Right cardiac atrium (tissue), 5 donors: ENCODE measurements at regions not wholly inside any gene's neighbourhood (a gene's known extent, or its start where the extent isn't known, plus 50 kb on each side); places are given as distances from the start of the nearest gene placed in this dataset.
"Not testable (repeated sequence)": the region's sequence is repeated elsewhere in the genome, so short reads cannot be mapped to it uniquely, and the experiment has no call there.

Experiments
- ATAC-seq, 2 donors: fragments of 200-7000 bp; cut with Tn5 transposase; one replicate each; pipeline versions ENCODE4 v1.8.0 to v1.9.1; 2020; ENCODE audit warnings: moderate library complexity in 2 of 2, mild to moderate bottlenecking in 1 of 2
- DNase-seq, 3 donors: peaks; one replicate each; pipeline ENCODE4 v3.0.0-alpha.2; 2020
- H3K27ac ChIP-seq: one replicate; pipeline ENCODE4 v1.5.1; 2013; ENCODE audit warnings: mild to moderate bottlenecking, low read length, control low read depth, moderate library complexity
- H3K27me3 ChIP-seq: one replicate; pipeline ENCODE4 v1.6.1; 2013; ENCODE audit not compliant: control insufficient read depth, insufficient read depth
- H3K4me1 ChIP-seq: one replicate; pipeline ENCODE4 v1.6.1; 2013; ENCODE audit warnings: low read length; ENCODE audit not compliant: control insufficient read depth, insufficient read depth
- H3K4me3 ChIP-seq: one replicate; pipeline ENCODE4 v1.5.1; 2013; ENCODE audit warnings: low read length, control low read depth
- H3K9me3 ChIP-seq: one replicate; pipeline ENCODE4 v1.6.1; 2013; ENCODE audit warnings: low read length; ENCODE audit not compliant: control insufficient read depth
- WGBS: extraction: QIAGEN DNeasy Blood & Tissue Kit; methylation state at CpG from one replicate; pipeline ENCODE4 v1.1.7; 2013; 5-methylcytosine and 5-hydroxymethylcytosine counted together
- intact Hi-C, 4 donors: fragments of 100-400 bp; cut with DNase I; formaldehyde crosslinking; loops; one replicate each; pipeline versions ENCODE4 v1.11.0 to v1.14.0; 2022 to 2023
- donor health status: healthy with polysubstance abuse.
- donor health status: DM: no; HTN: yes; CAD: no.
- donor health status: DM: no; HTN: no; CAD: no.
- donor health status: DM: no; HTN: yes; CAD: no; lungs with severe emphysema.
- donor health status: DM: yes; HTN: yes; CAD: no.

DNA sequence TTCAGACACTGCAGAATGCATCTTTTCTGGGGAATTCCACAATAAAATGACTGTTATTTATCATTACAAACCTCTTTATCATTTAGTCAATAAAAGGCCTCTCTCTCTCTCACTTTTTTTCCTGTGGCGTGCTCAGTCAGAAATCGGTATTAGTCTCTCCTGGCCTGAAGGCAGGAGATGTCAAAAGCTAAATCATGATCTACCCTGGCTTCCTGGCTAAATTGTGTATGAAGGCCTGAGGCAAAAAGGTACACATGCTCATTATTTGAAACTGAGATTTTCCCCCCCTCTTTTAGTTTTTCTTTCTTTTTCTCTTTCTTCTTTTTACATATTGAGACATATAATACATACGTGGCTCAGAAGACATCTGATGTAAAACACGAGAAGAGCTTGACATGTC is 375.0 kb upstream of the SLC35B3 start:
- ATAC-seq: no peak
- no peaks in the 10 kb centered on the region for H3K27me3 ChIP-seq

DNA sequence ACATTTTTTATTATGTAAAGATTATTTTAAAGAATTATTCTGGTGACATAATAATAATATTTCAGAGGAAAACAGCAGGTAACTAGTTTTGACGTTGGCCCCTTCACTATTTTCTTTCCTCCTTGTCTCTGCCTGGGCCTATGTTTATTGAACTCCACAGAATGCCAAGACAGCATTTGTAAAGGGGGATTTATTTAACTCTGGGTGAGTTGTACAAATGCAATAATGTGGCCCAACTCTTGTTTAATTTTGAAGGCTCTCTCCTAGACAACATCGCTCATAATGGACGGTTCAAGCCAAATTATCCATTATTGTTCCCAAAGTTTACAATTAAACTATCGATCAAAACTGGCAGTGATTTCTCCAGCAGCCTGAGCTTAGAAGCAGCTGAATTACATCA is 374.3 kb upstream of the SLC35B3 start:
- Histone ChIP-seq H3K27ac (no peak overlapping the region), H3K27me3 (no peaks in the 10 kb centered on the region), H3K4me3 (no peak overlapping the region), H3K4me1 (no peaks in the 10 kb centered on the region), H3K9me3 (no peaks in the 10 kb centered on the region)
- ATAC-seq (no peak), DNase-seq (no peak)
- intact Hi-C loops: no loop called here
- 82% methylated on average over 4 of the region's 4 CpGs for WGBS

More for the DNA sequence above, 375.0 kb upstream of the SLC35B3 start:
- DNase-seq: no peak
- no peak overlapping the region for H3K27ac ChIP-seq
- no peak overlapping the region for H3K4me3 ChIP-seq
- no peaks in the 10 kb centered on the region for H3K4me1 ChIP-seq
- no peaks in the 10 kb centered on the region for H3K9me3 ChIP-seq
- 83% methylated on average over 4 of the region's 4 CpGs for WGBS
- intact Hi-C loops: no loop called here

DNA sequence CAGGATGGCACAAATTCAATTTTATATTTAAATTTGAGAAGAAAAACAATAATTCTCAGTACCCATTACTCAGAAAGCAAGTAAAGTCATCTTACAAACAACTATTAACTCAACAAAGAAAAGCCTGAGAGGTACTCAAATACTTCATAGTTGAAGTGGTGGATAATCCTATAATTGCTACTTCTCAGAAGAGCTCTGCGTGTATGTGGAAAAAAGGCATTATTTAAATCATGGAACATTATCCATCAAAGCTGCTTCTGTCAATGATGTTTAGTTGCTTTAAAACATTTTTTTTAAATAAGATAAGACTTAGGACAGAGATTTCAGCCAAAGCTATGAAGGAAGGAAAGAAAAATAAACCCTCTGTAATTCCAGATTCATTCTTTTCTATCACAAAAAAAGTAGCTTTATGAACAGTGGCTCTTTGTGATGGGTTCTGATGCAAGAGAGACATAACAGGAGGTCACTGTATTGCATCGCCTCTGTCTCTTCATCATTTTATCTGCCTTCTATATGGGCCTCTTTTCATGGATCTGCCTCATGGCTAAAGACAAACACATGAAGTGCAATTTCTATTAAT is 367.9 kb upstream of the SLC35B3 start:
- H3K4me1 ChIP-seq: no peaks in the 10 kb centered on the region
- DNase-seq (no peak), ATAC-seq (no peak)
- no peaks in the 10 kb centered on the region for H3K27me3 ChIP-seq
- intact Hi-C loops: no loop called here
- no peak overlapping the region for H3K4me3 ChIP-seq
- 82% methylated on average over 2 of the region's 2 CpGs for WGBS
- no peaks in the 10 kb centered on the region for H3K9me3 ChIP-seq
- no peak overlapping the region for H3K27ac ChIP-seq

DNA sequence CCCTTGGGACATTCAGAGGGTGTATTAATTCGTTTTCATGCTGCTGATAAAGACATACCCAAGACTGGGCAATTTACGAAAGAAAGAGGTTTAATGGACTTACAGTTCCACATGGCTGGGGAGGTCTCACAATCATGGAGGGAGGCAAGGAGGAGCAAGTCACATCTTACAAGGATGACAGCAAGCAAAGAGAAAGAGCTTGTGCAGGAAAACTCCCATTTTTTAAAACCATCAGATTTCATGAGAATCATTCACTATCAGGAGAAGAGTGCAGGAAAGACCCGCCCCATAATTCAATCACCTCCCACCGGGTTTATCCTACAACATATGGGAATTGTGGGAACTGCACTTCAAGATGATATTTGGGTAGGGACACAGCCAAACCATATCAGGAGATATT is 367.1 kb upstream of the SLC35B3 start:
- H3K27me3 ChIP-seq, H3K9me3 ChIP-seq, intact Hi-C loops, DNase-seq, H3K4me1 ChIP-seq, H3K27ac ChIP-seq, ATAC-seq, H3K4me3 ChIP-seq: not testable (repeated sequence)
- 83% methylated on average over 4 of the region's 4 CpGs for WGBS

DNA sequence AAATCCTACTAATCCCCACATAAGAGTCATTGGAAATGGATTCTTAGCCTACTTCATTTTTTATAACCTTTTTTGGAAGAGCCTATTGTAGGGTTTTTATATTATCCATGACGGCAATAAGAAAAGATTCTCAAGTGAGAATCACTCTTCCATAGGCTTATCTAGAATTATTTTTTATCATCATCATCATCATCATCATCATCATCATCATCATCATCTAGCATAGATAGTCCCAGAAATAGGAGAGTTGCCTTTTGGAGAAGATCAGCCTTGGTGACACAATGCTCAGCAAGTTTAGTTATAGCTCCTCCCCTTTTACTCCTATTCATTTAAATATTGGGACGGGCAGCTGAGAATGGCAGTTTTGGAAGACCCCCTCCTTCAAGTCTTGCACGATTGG is 359.1 kb upstream of the SLC35B3 start:
- Histone ChIP-seq H3K4me1 (no peaks in the 10 kb centered on the region), H3K9me3 (no peaks in the 10 kb centered on the region), H3K4me3 (no peak overlapping the region), H3K27me3 (no peaks in the 10 kb centered on the region), H3K27ac (no peak overlapping the region)
- 79% methylated on average over 3 of the region's 3 CpGs for WGBS
- DNase-seq (no peak), ATAC-seq (no peak)
- intact Hi-C loops: no loop called here

DNA sequence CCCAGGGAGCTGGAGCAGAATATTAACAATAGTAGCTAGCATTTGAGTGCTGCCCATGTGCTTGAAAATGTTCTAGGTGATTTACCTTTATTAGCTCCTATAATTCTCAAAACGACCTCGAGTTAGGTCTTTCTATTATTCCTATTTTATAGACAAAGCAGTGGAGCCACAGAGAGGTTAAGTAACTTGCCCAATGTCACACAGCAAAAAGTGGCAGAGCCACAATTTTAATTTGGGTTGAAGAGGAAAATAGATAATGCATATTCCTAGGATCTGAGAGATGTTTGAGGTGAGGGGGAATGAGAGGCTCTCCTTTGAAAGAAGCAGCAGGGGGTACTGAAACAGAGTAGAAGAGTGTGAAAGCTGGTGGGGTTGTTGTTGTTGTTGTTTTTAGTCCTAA is 354.5 kb upstream of the SLC35B3 start:
- ATAC-seq (no peak), DNase-seq (no peak)
- H3K27ac ChIP-seq: no peak overlapping the region
- no peaks in the 10 kb centered on the region for H3K4me1 ChIP-seq
- WGBS: 61% methylated on average over 2 of the region's 2 CpGs
- H3K9me3 ChIP-seq: no peaks in the 10 kb centered on the region
- H3K27me3 ChIP-seq: no peaks in the 10 kb centered on the region
- no peak overlapping the region for H3K4me3 ChIP-seq
- intact Hi-C loops: no loop called here

DNA sequence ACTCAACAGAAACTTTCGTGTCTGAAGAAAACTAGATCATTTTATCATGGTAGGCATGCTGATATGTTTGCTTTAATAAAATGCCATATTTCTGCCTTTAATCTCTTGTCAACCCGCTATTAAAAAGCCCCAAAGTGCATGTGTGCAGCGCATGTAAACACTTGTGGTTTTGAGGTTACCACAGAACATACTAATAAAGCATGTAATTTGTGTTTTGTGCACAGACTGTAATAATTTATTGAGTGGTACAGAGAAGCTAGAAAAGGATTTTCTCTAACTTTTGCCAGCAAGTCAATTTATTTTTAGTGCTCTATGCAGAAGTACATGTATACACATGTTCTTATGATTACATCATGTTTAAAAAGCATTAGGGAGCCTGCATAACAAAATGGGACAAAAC is 349.9 kb upstream of the SLC35B3 start:
- Histone ChIP-seq H3K27me3 (no peaks in the 10 kb centered on the region), H3K27ac (no peak overlapping the region), H3K9me3 (no peaks in the 10 kb centered on the region), H3K4me3 (no peak overlapping the region), H3K4me1 (no peaks in the 10 kb centered on the region)
- 82% methylated on average over 3 of the region's 3 CpGs for WGBS
- intact Hi-C loops: no loop called here
- no peak for DNase-seq
- ATAC-seq: no peak

DNA sequence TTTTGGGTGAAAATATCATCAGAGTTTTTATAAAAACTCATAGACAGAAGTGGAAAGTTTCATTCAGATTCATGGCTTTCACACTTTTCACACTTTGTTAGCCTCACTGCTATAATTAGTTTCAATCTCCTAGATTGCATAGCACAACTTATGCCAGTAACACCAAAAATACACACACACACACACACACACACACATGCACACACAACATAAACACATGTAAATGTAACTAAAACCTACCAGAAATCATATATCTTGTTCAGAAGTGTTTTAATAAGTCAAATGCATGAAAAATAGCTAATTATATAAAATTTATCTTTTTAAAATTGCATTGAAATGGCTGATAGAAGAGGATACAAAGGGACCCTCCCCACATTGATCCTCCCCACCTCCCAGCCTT is 347.8 kb upstream of the SLC35B3 start:
- H3K27ac ChIP-seq: no peak overlapping the region
- no peaks in the 10 kb centered on the region for H3K9me3 ChIP-seq
- H3K4me3 ChIP-seq: no peak overlapping the region
- ATAC-seq (no peak), DNase-seq (no peak)
- H3K27me3 ChIP-seq: no peaks in the 10 kb centered on the region
- H3K4me1 ChIP-seq: no peaks in the 10 kb centered on the region
- intact Hi-C loops: no loop called here

DNA sequence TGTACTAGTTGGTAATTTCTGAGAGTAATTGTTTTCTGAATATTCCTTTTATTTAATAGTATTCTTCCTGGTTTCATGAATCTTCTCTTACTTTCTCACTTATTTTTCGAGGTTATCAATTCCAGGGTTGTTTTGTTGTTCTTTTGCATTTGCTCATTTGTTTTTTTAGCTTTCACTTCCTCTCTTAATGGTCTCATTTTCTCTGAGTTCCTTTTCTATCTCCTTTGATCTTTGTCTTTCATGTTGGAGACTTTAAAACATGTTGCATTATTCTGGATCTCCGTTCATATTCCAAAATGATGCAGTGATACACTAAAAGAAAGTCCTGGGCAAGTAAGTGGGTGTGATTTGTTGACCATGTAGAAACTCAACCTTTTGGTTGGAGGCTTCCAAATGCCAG is 345.3 kb upstream of the SLC35B3 start:
- no peaks in the 10 kb centered on the region for H3K4me1 ChIP-seq
- no peaks in the 10 kb centered on the region for H3K9me3 ChIP-seq
- WGBS: 67% methylated on average over 2 of the region's 2 CpGs
- intact Hi-C loops: no loop called here
- H3K4me3 ChIP-seq: no peak overlapping the region
- ATAC-seq (no peak), DNase-seq (no peak)
- H3K27ac ChIP-seq: no peak overlapping the region
- no peaks in the 10 kb centered on the region for H3K27me3 ChIP-seq

DNA sequence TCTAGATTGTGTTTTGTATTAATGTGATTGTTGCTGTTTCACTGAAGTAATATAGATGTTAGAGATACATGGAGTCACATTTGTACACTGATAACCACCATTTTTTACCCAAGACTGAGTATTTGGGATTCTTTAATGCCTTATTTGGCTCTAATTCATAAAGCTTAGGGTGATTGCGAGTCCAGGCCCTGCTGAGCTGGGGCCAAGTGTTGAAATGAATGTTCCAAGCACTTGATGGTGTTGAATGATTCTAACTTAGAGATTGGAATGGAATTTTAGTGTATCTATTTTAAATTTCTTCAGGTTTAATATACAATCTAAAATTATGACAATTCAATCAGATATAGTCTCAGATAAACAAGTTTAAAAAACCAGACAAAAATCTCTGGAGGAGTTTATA is 329.4 kb upstream of the SLC35B3 start:
- no peaks in the 10 kb centered on the region for H3K9me3 ChIP-seq
- 26% methylated on average over 1 of the region's 1 CpG for whole genome bisulfite sequencing
- no peaks in the 10 kb centered on the region for H3K4me1 ChIP-seq
- intact Hi-C loops: no loop called here
- H3K27ac ChIP-seq: no peak overlapping the region
- no peak overlapping the region for H3K4me3 ChIP-seq
- H3K27me3 ChIP-seq: no peaks in the 10 kb centered on the region
- peak in 1 of 3 donors; percentile 18 for DNase-seq
- no peak for ATAC-seq

DNA sequence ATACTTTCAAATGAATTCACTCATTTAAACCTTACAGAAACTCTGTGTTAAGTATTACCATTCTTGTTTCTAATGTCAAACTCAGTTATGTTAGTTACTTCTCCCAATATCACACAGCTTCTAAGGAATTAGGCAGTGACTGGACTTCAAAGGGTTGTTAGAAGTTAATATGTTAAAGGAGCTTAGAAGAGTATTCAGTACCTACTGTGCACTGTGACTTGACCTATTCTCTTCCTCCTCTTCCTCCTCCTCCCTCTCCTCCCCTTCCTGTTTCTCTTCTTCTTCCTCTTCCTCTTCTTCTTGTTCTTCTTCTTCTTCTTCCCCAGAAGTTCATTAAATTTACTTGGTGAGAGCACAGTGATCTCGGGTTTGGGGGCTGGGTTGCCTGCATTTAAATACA is 325.6 kb upstream of the SLC35B3 start:
- no peaks in the 10 kb centered on the region for H3K9me3 ChIP-seq
- H3K27me3 ChIP-seq: no peaks in the 10 kb centered on the region
- no peak for ATAC-seq
- no peak for DNase-seq
- H3K27ac ChIP-seq: no peak overlapping the region
- WGBS: 84% methylated on average over 1 of the region's 1 CpG
- no peak overlapping the region for H3K4me3 ChIP-seq
- intact Hi-C loops: no loop called here
- no peaks in the 10 kb centered on the region for H3K4me1 ChIP-seq

DNA sequence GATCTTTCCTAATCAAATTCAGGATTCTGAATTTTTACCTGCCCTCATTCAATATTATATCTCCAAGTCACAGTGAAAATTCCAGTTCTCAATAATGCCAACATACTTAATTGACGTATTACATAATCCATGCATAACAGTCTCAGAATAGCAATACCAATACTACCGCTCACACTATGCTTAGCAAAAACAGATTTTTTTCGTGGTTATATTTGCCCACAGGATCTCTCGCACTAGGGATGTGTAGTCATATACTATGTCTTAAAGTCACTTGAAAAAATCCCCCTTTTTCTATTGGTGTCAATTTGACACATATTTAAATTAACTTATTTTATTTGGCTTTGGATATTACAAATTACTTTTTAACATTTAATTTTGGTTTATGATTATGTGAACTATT is 323.1 kb upstream of the SLC35B3 start:
- Histone ChIP-seq H3K4me1 (no peaks in the 10 kb centered on the region), H3K27ac (no peak overlapping the region), H3K27me3 (no peaks in the 10 kb centered on the region), H3K4me3 (no peak overlapping the region), H3K9me3 (no peaks in the 10 kb centered on the region)
- 79% methylated on average over 4 of the region's 4 CpGs for WGBS
- no peak for DNase-seq
- no peak for ATAC-seq
- intact Hi-C loops: no loop called here
